PC-9 (cell line): ENCODE measurements at regions not wholly inside any gene's neighbourhood (a gene's known extent, or its start where the extent isn't known, plus 50 kb on each side); places are given as distances from the start of the nearest gene placed in this dataset.

Source experiments
- BruUV-seq: library from RNA; stranded (reverse); fragments of 400-500 nt; replicated peaks from 2 replicates; lab custom pipeline; 2021; lab: Mats Ljungman, UMichigan
- CTCF ChIA-PET: fragments of 300-600 bp; sonication (Branson Sonifier 250); formaldehyde crosslinking; loops from one replicate; lab custom pipeline; 2022; ENCODE audit warnings: antibody characterized with exemption; lab: Charles Lee
- POLR2A ChIA-PET: fragments of 300-600 bp; sonication (Branson Sonifier 250); formaldehyde crosslinking; loops from one replicate; lab custom pipeline; 2022; ENCODE audit warnings: antibody characterized with exemption; ENCODE audit not compliant: unreplicated experiment; lab: Charles Lee
- DNase-seq, 2 experiments: peaks; one replicate each; pipeline versions ENCODE4 v3.0.0 to v3.0.0-alpha.2; 2015 to 2022; ENCODE audit warnings: mixed read lengths in 1 of 2
- H2AFZ ChIP-seq: fragments of 200-600 bp; sonication (generic); 2 replicates; pipeline ENCODE4 v1.8.1; 2017; ENCODE audit warnings: antibody characterized with exemption
- H3F3A ChIP-seq: fragments of 200-600 bp; sonication (generic); 2 replicates; pipeline ENCODE4 v1.8.1; 2017; ENCODE audit warnings: antibody characterized with exemption, mild to moderate bottlenecking, low read depth; ENCODE audit not compliant: insufficient read depth
- H3K27ac ChIP-seq: fragments of 200-600 bp; sonication (generic); 2 replicates; pipeline ENCODE4 v1.6.1; 2016; ENCODE audit warnings: mixed run types
- H3K27me3 ChIP-seq: fragments of 200-600 bp; sonication (generic); 2 replicates; pipeline ENCODE4 v1.6.1; 2016; ENCODE audit warnings: low read depth, mixed run types; ENCODE audit not compliant: insufficient read depth
- H3K36me3 ChIP-seq: fragments of 200-600 bp; sonication (generic); 2 replicates; pipeline ENCODE4 v1.6.1; 2016; ENCODE audit warnings: low read depth, mixed run types
- H3K4me1 ChIP-seq: fragments of 200-600 bp; sonication (generic); replicated peaks from 2 replicates; pipeline ENCODE4 v1.6.1; 2016; ENCODE audit warnings: mixed run types; ENCODE audit not compliant: insufficient read depth
- H3K4me2 ChIP-seq: fragments of 200-600 bp; sonication (generic); 2 replicates; pipeline ENCODE4 v1.6.1; 2017; ENCODE audit warnings: mixed run types
- H3K4me3 ChIP-seq: fragments of 200-600 bp; sonication (generic); 2 replicates; pipeline ENCODE4 v1.6.1; 2016; ENCODE audit warnings: mixed run types
- H3K79me2 ChIP-seq: fragments of 200-600 bp; sonication (generic); 2 replicates; pipeline ENCODE4 v1.6.1; 2017; ENCODE audit warnings: low read depth, mixed run types
- H3K9me2 ChIP-seq: fragments of 200-600 bp; sonication (generic); 2 replicates; pipeline ENCODE4 v1.8.1; 2017; ENCODE audit warnings: mild to moderate bottlenecking; ENCODE audit not compliant: insufficient read depth
- H3K9me3 ChIP-seq: fragments of 200-600 bp; sonication (generic); 2 replicates; pipeline ENCODE4 v1.8.1; 2016; ENCODE audit warnings: low read depth; ENCODE audit not compliant: insufficient read depth
- H4K20me1 ChIP-seq: fragments of 200-600 bp; sonication (generic); 2 replicates; pipeline ENCODE4 v1.8.1; 2017; ENCODE audit not compliant: insufficient read depth
- CTCF ChIP-seq: fragments of 200-600 bp; sonication (generic); conservative IDR thresholded peaks from 2 replicates; pipeline ENCODE4 v1.6.1; 2017; ENCODE audit warnings: mixed run types, antibody characterized with exemption, mild to moderate bottlenecking, moderate library complexity
- EZH2 ChIP-seq: fragments of 200-600 bp; sonication (generic); IDR thresholded peaks from 2 replicates; pipeline ENCODE4 v1.8.0; 2017; ENCODE audit warnings: antibody characterized with exemption, low read depth
- intact Hi-C: fragments of 100-400 bp; cut with micrococcal nuclease; formaldehyde crosslinking; loops from one replicate; pipeline ENCODE4 v1.10.0; 2022; ENCODE audit not compliant: unreplicated experiment

- Histone ChIP-seq H3K4me1 (no peaks in the 10 kb centered on the region), H4K20me1 (no peaks in the 10 kb centered on the region), H3K36me3 (no peaks in the 10 kb centered on the region), H3K9me2 (no peaks in the 10 kb centered on the region), H3K79me2 (no peaks in the 10 kb centered on the region), H2AFZ (no peak overlapping the region), H3K9me3 (no peaks in the 10 kb centered on the region), H3K27ac (no peak overlapping the region), H3K4me3 (no peak overlapping the region), H3F3A (no peaks in the 10 kb centered on the region), H3K4me2 (no peak overlapping the region), H3K27me3 (no peaks in the 10 kb centered on the region)
- ChIA-PET CTCF (no interaction called here), POLR2A (no interaction called here)
- no TSS peak for BruUV-seq
- intact Hi-C loops, result no loop called here
- no peak for DNase-seq
- no peak for TF ChIP-seq CTCF
Measured at GRCh38 chr18:40210696-40211095, 1744.3 kb upstream of the PIK3C3 start.

GRCh38 chr18:40208958-40209357 lies 1746.1 kb upstream of the PIK3C3 start:
- Histone ChIP-seq H3K4me1 (no peaks in the 10 kb centered on the region), H4K20me1 (no peaks in the 10 kb centered on the region), H3K9me2 (no peaks in the 10 kb centered on the region), H3K27me3 (no peaks in the 10 kb centered on the region), H3K79me2 (no peaks in the 10 kb centered on the region), H3F3A (no peaks in the 10 kb centered on the region), H3K36me3 (no peaks in the 10 kb centered on the region), H3K9me3 (no peaks in the 10 kb centered on the region), H3K4me3 (no peak overlapping the region), H3K4me2 (no peak overlapping the region), H2AFZ (no peak overlapping the region), H3K27ac (no peak overlapping the region)
- POLR2A ChIA-PET, result no interaction called here
- BruUV-seq, result no TSS peak
- intact Hi-C loops, result no loop called here
- no peak for DNase-seq
- CTCF ChIA-PET, result no interaction called here
- TF ChIP-seq CTCF (no peak), EZH2 (no peak)

- no peaks in the 10 kb centered on the region for H3K36me3 ChIP-seq
- H3K9me2 ChIP-seq, result no peaks in the 10 kb centered on the region
- TF ChIP-seq EZH2, result no peak
- TF ChIP-seq CTCF, result no peak
- no peak for DNase-seq
- no peak overlapping the region for H3K4me2 ChIP-seq
- no peak overlapping the region for H3K4me3 ChIP-seq
- ChIA-PET CTCF (no interaction called here), POLR2A (no interaction called here)
- no peaks in the 10 kb centered on the region for H3K9me3 ChIP-seq
- H4K20me1 ChIP-seq, result no peaks in the 10 kb centered on the region
- no peaks in the 10 kb centered on the region for H3F3A ChIP-seq
- intact Hi-C loops, result no loop called here
- no peak overlapping the region for H3K27ac ChIP-seq
- no TSS peak for BruUV-seq
- H2AFZ ChIP-seq, result no peak overlapping the region
- H3K27me3 ChIP-seq, result no peaks in the 10 kb centered on the region
- no peaks in the 10 kb centered on the region for H3K79me2 ChIP-seq
- no peaks in the 10 kb centered on the region for H3K4me1 ChIP-seq
Measured at GRCh38 chr18:40197711-40198110, 1757.3 kb upstream of the PIK3C3 start.
